ENCODE measurements at regions not wholly inside any gene's neighbourhood (a gene's known extent, or its start where the extent isn't known, plus 50 kb on each side); places are given as distances from the start of the nearest gene placed in this dataset.

GRCh38 chr3:40642812-40643211 lies 118.1 kb downstream of the ZNF621 start:
- POLR2A ChIA-PET (ENCODE audit: partially characterized antibody) = no interaction called here

GRCh38 chr3:40645883-40646282 lies 121.1 kb downstream of the ZNF621 start:
- Histone ChIP-seq H3K27me3 (ENCODE audit: insufficient read depth, low read length) (no peaks in the 10 kb centered on the region), H3K9me3 (ENCODE audit: control insufficient read depth in 1 of 2, low read length in 2 of 2) (no peaks in the 10 kb centered on the region), H3K36me3 (ENCODE audit: insufficient read depth, low read length) (no peaks in the 10 kb centered on the region), H3K4me3 (ENCODE audit: low read length in 2 of 2) (no peak overlapping the region), H3K4me1 (ENCODE audit: insufficient read depth, low read length) (no peaks in the 10 kb centered on the region), H3K27ac (ENCODE audit: low read depth, low read length) (no peak overlapping the region)
- no peak overlapping the region for H3K27ac Mint-ChIP-seq
- no peaks in the 10 kb centered on the region for H3K4me1 Mint-ChIP-seq
- peaks cover 4 to 5% of the 10 kb centered on the region in 2 donors for H3K27me3 Mint-ChIP-seq
- no peaks in the 10 kb centered on the region for H3K36me3 Mint-ChIP-seq
- H3K4me3 Mint-ChIP-seq = no peak overlapping the region
- intact Hi-C loops (cut with micrococcal nuclease) = no loop called here
- ChIA-PET CTCF (ENCODE audit: partially characterized antibody) (interaction anchor here (0.7 kb wide), 2 partner anchors 922 to 1023 kb away, joined by 3 read pairs; no protein-coding TSS in a partner anchor), POLR2A (ENCODE audit: partially characterized antibody) (no interaction called here)
- peaks cover 0 to 5% (median 0%) of the 10 kb centered on the region in 8 donors for H3K9me3 Mint-ChIP-seq
- DNase-seq = no peak

More at GRCh38 chr3:40642812-40643211, 118.1 kb downstream of the ZNF621 start:
- Mint-ChIP-seq H3K4me3 (no peak overlapping the region), H3K36me3 (no peaks in the 10 kb centered on the region), H3K9me3 (peaks cover 0 to 5% (median 0%) of the 10 kb centered on the region in 8 donors), H3K27me3 (peaks cover 1 to 4% of the 10 kb centered on the region in 2 donors), H3K27ac (no peak overlapping the region), H3K4me1 (no peaks in the 10 kb centered on the region)
- Histone ChIP-seq H3K36me3 (ENCODE audit: insufficient read depth, low read length) (no peaks in the 10 kb centered on the region), H3K4me3 (ENCODE audit: low read length in 2 of 2) (no peak overlapping the region), H3K4me1 (ENCODE audit: insufficient read depth, low read length) (no peaks in the 10 kb centered on the region), H3K9me3 (ENCODE audit: control insufficient read depth in 1 of 2, low read length in 2 of 2) (no peaks in the 10 kb centered on the region), H3K27me3 (ENCODE audit: insufficient read depth, low read length) (no peaks in the 10 kb centered on the region), H3K27ac (ENCODE audit: low read depth, low read length) (no peak overlapping the region)
- CTCF ChIA-PET (ENCODE audit: partially characterized antibody) = no interaction called here
- no peak for DNase-seq
- intact Hi-C loops (cut with micrococcal nuclease) = no loop called here

- Mint-ChIP-seq H3K27me3 (peaks cover 3 to 5% of the 10 kb centered on the region in 2 donors), H3K4me3 (no peak overlapping the region), H3K27ac (no peak overlapping the region), H3K36me3 (no peaks in the 10 kb centered on the region), H3K9me3 (peaks cover 0 to 2% (median 0%) of the 10 kb centered on the region in 8 donors), H3K4me1 (no peaks in the 10 kb centered on the region)
- no peaks in the 10 kb centered on the region for H3K36me3 ChIP-seq (ENCODE audit: insufficient read depth, low read length)
- no peak for DNase-seq
- no peak overlapping the region for H3K27ac ChIP-seq (ENCODE audit: low read depth, low read length)
- no peaks in the 10 kb centered on the region for H3K4me1 ChIP-seq (ENCODE audit: insufficient read depth, low read length)
- ChIA-PET CTCF (ENCODE audit: partially characterized antibody) (no interaction called here), POLR2A (ENCODE audit: partially characterized antibody) (no interaction called here)
- no peaks in the 10 kb centered on the region for H3K27me3 ChIP-seq (ENCODE audit: insufficient read depth, low read length)
- intact Hi-C loops (cut with micrococcal nuclease) = no loop called here
- H3K9me3 ChIP-seq (ENCODE audit: control insufficient read depth in 1 of 2, low read length in 2 of 2) = no peaks in the 10 kb centered on the region
- no peak overlapping the region for H3K4me3 ChIP-seq (ENCODE audit: low read length in 2 of 2)
Measured at GRCh38 chr3:40649346-40649745, 124.6 kb downstream of the ZNF621 start.

- Histone ChIP-seq H3K4me1 (ENCODE audit: insufficient read depth, low read length) (no peaks in the 10 kb centered on the region), H3K36me3 (ENCODE audit: insufficient read depth, low read length) (no peaks in the 10 kb centered on the region), H3K9me3 (ENCODE audit: control insufficient read depth in 1 of 2, low read length in 2 of 2) (no peaks in the 10 kb centered on the region), H3K4me3 (ENCODE audit: low read length in 2 of 2) (no peak overlapping the region), H3K27me3 (ENCODE audit: insufficient read depth, low read length) (no peaks in the 10 kb centered on the region), H3K27ac (ENCODE audit: low read depth, low read length) (no peak overlapping the region)
- intact Hi-C loops (cut with micrococcal nuclease) = no loop called here
- Mint-ChIP-seq H3K9me3 (peaks cover 0 to 2% (median 0%) of the 10 kb centered on the region in 8 donors), H3K36me3 (no peaks in the 10 kb centered on the region), H3K4me1 (no peaks in the 10 kb centered on the region), H3K4me3 (no peak overlapping the region), H3K27me3 (peaks cover 0 to 7% of the 10 kb centered on the region in 2 donors), H3K27ac (no peak overlapping the region)
- CTCF ChIA-PET (ENCODE audit: partially characterized antibody) = no interaction called here
- POLR2A ChIA-PET (ENCODE audit: partially characterized antibody) = no interaction called here
- no peak for DNase-seq
Measured at GRCh38 chr3:40652072-40652471, 127.3 kb downstream of the ZNF621 start.

GRCh38 chr3:40653001-40653400 lies 128.2 kb downstream of the ZNF621 start:
- ChIA-PET POLR2A (ENCODE audit: partially characterized antibody) (no interaction called here), CTCF (ENCODE audit: partially characterized antibody) (no interaction called here)
- intact Hi-C loops (cut with micrococcal nuclease) = no loop called here
- no peak for DNase-seq
- Histone ChIP-seq H3K27ac (ENCODE audit: low read depth, low read length) (no peak overlapping the region), H3K4me3 (ENCODE audit: low read length in 2 of 2) (no peak overlapping the region), H3K36me3 (ENCODE audit: insufficient read depth, low read length) (no peaks in the 10 kb centered on the region), H3K27me3 (ENCODE audit: insufficient read depth, low read length) (no peaks in the 10 kb centered on the region), H3K9me3 (ENCODE audit: control insufficient read depth in 1 of 2, low read length in 2 of 2) (no peaks in the 10 kb centered on the region), H3K4me1 (ENCODE audit: insufficient read depth, low read length) (no peaks in the 10 kb centered on the region)
- H3K27ac Mint-ChIP-seq = no peak overlapping the region
- H3K4me1 Mint-ChIP-seq = no peaks in the 10 kb centered on the region
- H3K36me3 Mint-ChIP-seq = peaks cover 0 to 3% of the 10 kb centered on the region in 2 donors
- H3K4me3 Mint-ChIP-seq = no peak overlapping the region
- H3K9me3 Mint-ChIP-seq = peaks cover 0 to 3% (median 0%) of the 10 kb centered on the region in 8 donors
- peaks cover 0 to 7% of the 10 kb centered on the region in 2 donors for H3K27me3 Mint-ChIP-seq

- ChIA-PET CTCF (ENCODE audit: partially characterized antibody) (no interaction called here), POLR2A (ENCODE audit: partially characterized antibody) (no interaction called here)
- Mint-ChIP-seq H3K27me3 (peaks cover 0 to 7% of the 10 kb centered on the region in 2 donors), H3K9me3 (peaks cover 0 to 7% (median 0%) of the 10 kb centered on the region in 8 donors), H3K27ac (no peak overlapping the region), H3K36me3 (peaks cover 0 to 3% of the 10 kb centered on the region in 2 donors), H3K4me1 (no peaks in the 10 kb centered on the region), H3K4me3 (no peak overlapping the region)
- no peaks in the 10 kb centered on the region for H3K27me3 ChIP-seq (ENCODE audit: insufficient read depth, low read length)
- no peaks in the 10 kb centered on the region for H3K4me1 ChIP-seq (ENCODE audit: insufficient read depth, low read length)
- no peak overlapping the region for H3K4me3 ChIP-seq (ENCODE audit: low read length in 2 of 2)
- no peak overlapping the region for H3K27ac ChIP-seq (ENCODE audit: low read depth, low read length)
- H3K36me3 ChIP-seq (ENCODE audit: insufficient read depth, low read length) = no peaks in the 10 kb centered on the region
- no peak for DNase-seq
- intact Hi-C loops (cut with micrococcal nuclease) = no loop called here
- no peaks in the 10 kb centered on the region for H3K9me3 ChIP-seq (ENCODE audit: control insufficient read depth in 1 of 2, low read length in 2 of 2)
Measured at GRCh38 chr3:40653878-40654277, 129.1 kb downstream of the ZNF621 start.

- Histone ChIP-seq H3K4me1 (ENCODE audit: insufficient read depth, low read length) (no peaks in the 10 kb centered on the region), H3K27me3 (ENCODE audit: insufficient read depth, low read length) (no peaks in the 10 kb centered on the region), H3K36me3 (ENCODE audit: insufficient read depth, low read length) (no peaks in the 10 kb centered on the region), H3K27ac (ENCODE audit: low read depth, low read length) (no peak overlapping the region), H3K4me3 (ENCODE audit: low read length in 2 of 2) (no peak overlapping the region), H3K9me3 (ENCODE audit: control insufficient read depth in 1 of 2, low read length in 2 of 2) (no peaks in the 10 kb centered on the region)
- intact Hi-C loops (cut with micrococcal nuclease) = no loop called here
- H3K36me3 Mint-ChIP-seq = peaks cover 0 to 3% of the 10 kb centered on the region in 2 donors
- POLR2A ChIA-PET (ENCODE audit: partially characterized antibody) = no interaction called here
- no peak overlapping the region for H3K4me3 Mint-ChIP-seq
- CTCF ChIA-PET (ENCODE audit: partially characterized antibody) = no interaction called here
- H3K27me3 Mint-ChIP-seq = peaks cover 0 to 4% of the 10 kb centered on the region in 2 donors
- no peaks in the 10 kb centered on the region for H3K4me1 Mint-ChIP-seq
- H3K27ac Mint-ChIP-seq = no peak overlapping the region
- no peak for DNase-seq
- H3K9me3 Mint-ChIP-seq = peaks cover 0 to 7% (median under 1%) of the 10 kb centered on the region in 8 donors
Measured at GRCh38 chr3:40655551-40655950, 130.8 kb downstream of the ZNF621 start.

- Mint-ChIP-seq H3K4me1 (no peaks in the 10 kb centered on the region), H3K27me3 (peaks cover 5 to 8% of the 10 kb centered on the region in 2 donors), H3K27ac (no peak overlapping the region), H3K4me3 (no peak overlapping the region), H3K36me3 (peaks cover 0 to 3% of the 10 kb centered on the region in 2 donors), H3K9me3 (peaks cover 0 to 7% (median 2%) of the 10 kb centered on the region in 8 donors)
- H3K27me3 ChIP-seq (ENCODE audit: insufficient read depth, low read length) = no peaks in the 10 kb centered on the region
- no peaks in the 10 kb centered on the region for H3K9me3 ChIP-seq (ENCODE audit: control insufficient read depth in 1 of 2, low read length in 2 of 2)
- intact Hi-C loops (cut with micrococcal nuclease) = no loop called here
- ChIA-PET CTCF (ENCODE audit: partially characterized antibody) (no interaction called here), POLR2A (ENCODE audit: partially characterized antibody) (no interaction called here)
- no peaks in the 10 kb centered on the region for H3K36me3 ChIP-seq (ENCODE audit: insufficient read depth, low read length)
- no peak overlapping the region for H3K4me3 ChIP-seq (ENCODE audit: low read length in 2 of 2)
- H3K4me1 ChIP-seq (ENCODE audit: insufficient read depth, low read length) = no peaks in the 10 kb centered on the region
- DNase-seq = no peak
- H3K27ac ChIP-seq (ENCODE audit: low read depth, low read length) = no peak overlapping the region
Measured at GRCh38 chr3:40657623-40658022, 132.9 kb downstream of the ZNF621 start.
